HG03135 (cell line): ENCODE measurements at regions not wholly inside any gene's neighbourhood (a gene's known extent, or its start where the extent isn't known, plus 50 kb on each side); places are given as distances from the start of the nearest gene placed in this dataset.

Experiments
- ATAC-seq: cut with Tn5 transposase; IDR thresholded peaks from one replicate; pipeline ENCODE4 v1.9.1; 2021; ENCODE audit warnings: mild to moderate bottlenecking, moderate library complexity; ENCODE audit not compliant: unreplicated experiment

DNA sequence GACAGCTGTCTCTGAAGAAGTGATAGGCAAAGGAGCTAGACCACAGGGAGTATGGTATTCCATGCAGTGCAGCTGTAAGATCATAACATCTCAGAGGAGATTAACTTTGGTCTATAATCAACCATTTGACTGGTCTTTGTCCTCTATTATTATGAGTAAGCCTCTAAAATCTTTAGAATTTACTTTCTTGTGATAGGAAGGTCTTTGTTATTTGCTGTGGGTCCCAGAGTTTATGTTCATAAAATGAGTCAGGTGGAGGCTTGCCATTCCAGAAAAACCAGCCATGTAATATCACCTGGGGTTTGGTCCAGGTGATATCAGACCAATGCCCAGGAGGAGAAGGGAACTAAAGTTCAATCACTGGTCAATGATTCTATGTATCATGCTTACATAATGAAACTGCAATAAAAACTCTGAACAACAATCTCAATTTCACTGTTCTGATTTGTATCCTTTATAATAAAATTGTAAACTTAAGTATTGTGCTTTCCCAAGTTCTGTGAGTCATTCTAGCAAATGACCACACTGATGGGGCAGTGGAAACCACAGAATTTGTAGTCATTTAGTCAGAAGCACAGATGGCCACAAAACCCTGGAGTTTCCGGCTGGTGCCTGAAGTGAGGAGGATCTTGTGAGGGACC, 239.6 kb upstream of the TRAM1L1 start:
- no peak for ATAC-seq

DNA sequence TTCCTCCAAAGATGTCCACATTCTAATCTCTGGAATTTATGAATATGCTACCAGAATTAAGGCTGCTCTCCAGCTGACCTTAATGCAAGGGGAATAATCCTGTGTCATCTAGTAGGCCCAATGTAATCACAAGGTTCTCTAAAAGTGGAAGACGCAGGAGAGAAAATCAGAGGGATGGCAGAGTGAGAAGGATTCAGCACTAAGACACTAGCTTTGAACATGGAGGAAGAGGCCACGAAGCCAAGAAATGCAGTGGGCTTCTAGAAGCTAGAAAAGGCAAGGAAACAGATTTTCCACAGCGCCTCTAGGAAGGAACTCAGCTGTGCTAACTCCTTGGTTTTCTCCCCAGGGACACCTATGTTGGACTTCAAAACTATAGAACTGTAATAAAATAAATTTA, 240.7 kb upstream of the TRAM1L1 start:
- ATAC-seq = no peak

DNA sequence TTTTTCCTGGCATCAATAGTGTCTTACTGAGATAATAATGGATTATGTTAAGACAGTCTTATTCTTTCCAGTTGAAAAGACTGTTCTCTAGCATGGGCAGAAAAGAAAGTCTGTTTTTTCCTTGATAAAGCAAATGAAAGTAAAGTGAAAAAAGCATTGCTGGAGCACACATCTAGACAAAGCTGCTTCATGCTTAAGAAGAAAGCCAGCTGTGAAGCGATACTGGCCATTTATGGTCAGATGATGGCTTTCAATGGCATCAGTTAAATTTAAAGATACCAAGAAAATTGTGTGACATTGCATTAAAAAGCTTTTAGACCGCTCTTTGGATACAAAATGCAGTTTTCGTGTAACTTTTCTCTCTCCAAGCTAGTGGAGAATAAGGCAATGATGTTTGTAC, 242.1 kb upstream of the TRAM1L1 start:
- ATAC-seq = no peak

DNA sequence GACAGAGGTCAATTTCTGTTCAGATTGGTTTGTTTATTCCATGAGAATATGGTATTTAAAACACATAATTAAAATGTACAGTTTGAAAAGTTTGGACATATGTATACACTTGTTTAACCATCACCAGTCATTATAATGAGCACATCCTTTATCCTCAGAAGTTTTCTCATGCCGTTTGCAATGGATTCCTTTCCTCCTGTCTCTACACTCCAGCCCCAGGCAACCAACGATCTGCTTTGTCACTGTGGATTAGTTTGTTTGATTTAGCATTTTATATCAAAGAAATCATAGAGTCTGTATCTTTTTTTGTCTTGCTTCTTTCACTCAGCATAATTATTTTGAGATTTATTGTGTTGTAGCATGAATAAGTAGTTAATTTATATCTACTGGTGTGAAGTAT, 243.0 kb upstream of the TRAM1L1 start:
- no peak for ATAC-seq

DNA sequence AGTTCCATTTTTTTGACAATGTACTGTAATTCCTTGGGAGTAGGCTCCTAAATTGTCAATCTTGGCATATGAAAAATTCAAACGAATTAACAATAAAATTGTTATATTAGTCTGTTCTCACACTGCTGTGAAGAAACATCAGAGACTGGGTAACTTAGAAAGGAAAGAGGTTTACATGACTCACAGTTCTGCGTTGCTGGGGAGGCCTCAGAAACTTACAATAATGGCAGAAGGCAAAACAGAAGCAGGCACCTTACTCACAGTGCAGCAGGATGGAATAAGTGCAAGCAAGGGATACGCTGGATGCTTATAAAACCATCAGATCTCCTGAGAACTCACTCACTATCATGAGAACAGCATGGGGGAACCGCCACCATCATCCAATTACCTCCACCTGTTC, 246.4 kb upstream of the TRAM1L1 start:
- ATAC-seq = no peak

DNA sequence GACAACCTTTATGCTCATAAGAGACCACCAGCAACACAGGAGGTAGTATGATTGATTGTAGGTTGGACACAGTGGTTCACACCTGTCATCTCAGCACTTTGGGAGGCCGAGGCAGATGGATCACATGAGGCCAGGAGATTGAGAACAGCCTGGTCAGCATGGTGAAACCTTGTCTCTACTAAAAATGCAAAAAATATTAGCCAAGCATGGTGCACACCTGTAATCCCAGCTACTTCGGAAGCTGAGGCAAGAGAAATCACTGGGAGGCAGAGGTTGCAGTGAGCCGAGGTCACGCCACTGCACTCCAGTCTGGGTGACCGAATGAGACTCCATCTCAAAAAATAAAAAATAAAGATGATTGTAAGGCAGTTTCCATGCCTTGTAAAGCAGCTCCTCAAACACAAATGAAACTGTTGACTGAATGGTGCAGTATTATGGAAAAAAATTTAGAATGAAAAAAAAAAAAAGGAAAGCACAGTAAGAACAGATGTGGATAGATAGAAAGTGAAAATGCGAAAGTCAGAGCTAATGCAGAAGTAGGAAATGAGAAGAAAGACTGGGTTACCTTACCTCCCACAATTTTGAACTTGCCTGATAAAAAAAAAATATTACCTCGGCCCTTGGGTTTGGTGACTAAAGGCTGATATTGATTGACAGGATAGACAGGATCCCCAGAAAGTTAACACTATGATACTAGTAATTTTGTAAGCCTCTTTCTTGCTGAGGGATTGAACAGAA, 249.2 kb upstream of the TRAM1L1 start:
- ATAC-seq = no peak

DNA sequence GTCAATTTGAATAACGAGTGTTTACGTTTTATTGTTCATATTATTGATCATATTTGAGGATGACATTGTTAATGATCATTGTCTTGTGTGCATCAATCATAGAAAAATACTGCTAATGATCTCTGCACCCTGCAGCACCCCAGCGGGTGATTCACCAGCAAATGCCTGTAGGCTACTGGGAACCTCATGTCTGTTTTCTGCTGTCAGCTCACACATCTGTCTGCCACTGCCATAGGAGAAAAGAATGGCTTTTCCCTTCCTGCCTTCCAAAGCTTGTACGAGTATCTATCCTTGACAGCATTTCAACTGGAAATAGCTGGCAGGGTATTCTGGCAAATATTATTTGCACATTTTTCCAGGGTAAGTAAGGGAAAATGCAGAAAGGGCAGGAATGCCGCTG, 272.1 kb upstream of the TRAM1L1 start:
- no peak for ATAC-seq

DNA sequence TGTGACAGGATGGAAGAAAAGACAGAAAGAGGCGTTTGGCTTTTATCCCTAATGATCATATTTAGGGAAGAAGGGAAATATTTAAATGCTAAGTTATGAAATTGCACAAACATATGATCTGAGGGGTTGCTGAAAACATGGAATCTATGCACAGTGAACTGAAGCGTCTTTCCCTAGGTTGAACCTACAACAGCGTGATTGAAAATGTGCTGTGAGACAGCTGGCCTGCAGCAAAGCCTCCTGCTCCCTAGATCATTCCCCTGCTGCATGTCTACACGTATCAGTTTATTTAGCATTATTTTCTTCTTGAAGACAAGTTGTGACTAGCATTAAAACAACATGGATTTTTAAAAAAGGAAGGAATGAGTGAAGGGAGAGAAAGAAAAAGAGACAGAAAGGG, 272.5 kb upstream of the TRAM1L1 start:
- ATAC-seq = no peak

DNA sequence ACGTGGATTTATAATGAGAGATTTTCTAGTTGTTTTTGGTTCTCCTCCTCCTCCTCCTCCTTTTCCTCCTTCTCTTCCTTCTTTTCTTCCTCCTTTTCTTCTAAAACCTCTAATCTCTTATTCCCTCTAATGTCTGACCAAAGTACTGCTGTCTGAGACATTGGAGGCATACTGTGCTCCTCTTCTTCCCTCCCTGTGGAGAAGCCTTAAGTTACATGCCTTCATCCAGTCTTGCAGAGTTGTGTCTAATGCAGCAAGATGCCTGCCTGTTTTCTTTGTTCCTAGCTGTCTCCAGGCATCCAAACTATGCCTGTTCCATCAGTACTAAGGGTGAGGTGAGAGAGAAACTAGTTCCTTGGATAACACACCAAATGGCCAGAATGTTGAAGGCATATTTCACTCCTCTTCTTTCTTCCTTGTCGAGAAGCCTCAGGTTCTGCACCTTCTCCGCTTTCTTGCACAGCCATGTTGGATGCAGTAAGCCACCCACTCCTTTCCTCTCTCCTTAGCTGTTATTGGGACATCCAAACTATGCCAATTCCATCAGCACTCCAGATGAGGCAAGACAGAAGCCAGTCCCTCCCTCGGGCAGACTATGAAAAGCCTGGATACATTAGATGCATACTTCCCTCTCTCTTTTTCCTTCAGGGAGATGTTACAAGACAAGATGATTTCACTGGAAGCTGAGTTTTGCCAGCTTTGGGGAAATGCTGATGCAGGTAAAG, 285.7 kb upstream of the TRAM1L1 start:
- no peak for ATAC-seq

DNA sequence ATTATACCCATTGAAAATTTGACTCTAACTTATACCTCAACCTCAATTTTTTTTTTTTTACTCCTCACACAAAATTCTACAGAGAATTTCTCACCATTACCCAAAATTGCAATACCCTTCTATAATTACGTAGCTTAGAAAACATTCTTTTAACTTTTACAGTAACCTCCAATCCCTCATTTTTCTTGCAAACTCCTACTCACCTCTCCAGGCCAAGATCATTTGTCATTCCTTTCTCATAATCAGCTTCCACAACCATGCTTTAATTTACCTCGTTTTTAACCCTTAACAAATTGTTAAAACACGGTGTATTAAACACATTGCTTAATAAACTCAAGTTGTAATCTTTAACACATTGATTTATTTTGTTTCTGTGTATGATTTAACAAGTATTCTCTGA, 289.7 kb upstream of the TRAM1L1 start:
- no peak for ATAC-seq

DNA sequence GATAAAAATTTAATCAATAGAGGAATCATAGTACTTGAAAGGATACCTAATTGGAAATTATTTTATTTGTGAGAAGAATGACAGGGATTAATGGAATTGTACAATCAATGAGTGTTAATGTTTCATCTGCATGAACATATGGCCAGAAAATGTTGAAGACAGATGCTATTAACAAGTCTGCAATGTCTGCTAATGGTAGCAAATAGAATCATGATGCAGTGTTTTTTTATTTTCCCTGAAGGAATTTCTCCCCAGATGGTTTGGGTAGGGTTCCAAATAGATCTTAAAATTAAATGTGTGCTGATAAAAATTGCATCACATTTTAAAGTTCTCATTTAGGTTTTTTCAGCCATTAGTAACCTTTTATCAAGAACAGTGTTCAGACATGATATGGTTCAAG, 291.3 kb upstream of the TRAM1L1 start:
- ATAC-seq = no peak

DNA sequence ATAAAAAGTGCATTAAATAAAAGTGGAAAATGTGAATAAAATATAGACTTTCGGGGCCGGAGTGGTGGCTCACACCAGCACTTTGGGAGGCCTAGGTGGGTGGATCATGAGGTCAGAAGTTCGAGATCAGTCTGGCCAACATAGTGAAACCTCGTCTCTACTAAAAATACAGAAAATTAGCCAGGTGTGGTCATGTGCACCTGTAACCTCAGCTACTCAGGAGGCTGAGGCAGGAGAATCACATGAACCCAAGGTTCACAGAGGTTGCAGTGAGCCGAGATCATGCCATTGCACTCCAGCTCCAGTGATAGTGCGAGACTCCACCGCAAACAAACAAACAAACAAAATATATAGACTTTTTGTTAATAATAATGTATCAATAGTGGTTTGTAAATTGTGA, 293.6 kb upstream of the TRAM1L1 start:
- ATAC-seq = no peak

DNA sequence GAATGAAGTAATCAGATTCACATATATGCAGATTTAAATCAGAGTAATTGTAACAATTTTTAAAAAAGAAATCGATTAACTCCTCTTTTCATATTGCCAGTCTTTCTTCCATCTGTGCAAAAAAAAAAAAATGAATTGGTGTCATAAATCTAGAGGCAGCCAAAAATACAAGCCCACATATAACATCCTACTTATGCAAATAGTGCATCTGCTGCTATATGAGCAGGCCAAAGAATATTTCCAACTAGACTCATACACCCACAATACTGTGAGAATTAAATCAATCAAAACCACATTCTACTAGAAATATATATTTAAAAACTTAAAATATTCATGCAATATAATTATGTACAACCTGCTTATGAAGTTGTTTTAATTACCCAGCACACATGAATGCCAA, 298.1 kb upstream of the TRAM1L1 start:
- ATAC-seq = no peak

DNA sequence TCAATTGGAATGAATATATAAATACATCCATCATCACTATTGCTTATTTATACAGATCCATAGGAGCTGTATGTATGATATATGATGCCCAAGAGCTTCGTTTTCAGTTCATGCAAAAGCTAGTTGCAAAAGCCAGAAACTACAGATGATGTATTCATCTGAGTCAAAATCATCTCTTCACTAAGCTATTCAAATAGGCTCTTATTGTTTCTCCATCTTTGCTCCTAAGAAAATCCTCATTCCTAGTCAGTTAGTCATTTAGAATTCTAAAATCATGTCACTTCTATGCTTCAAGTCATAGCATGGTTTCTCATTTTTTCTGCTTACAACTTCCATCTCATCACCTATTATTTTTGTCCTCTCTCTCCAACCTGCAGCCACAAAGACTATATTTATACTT, 300.1 kb upstream of the TRAM1L1 start:
- no peak for ATAC-seq

DNA sequence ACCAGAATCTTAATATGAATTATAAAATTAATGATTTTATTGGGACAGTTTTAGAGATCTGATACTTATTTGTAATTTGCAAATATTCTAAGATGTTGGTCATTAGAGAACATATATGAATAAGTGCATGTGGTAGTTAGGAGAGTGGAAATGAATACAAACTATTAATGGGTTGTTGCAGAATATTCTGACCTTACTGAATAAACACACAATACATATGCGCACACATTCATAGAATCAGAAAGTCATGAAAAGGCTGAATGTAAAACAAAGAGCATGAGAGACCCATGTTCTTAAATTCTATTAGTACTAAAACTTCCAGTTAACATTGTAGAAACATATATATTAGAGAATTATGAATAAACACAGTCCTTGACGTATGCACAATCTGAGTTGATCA, 301.7 kb upstream of the TRAM1L1 start:
- ATAC-seq = no peak

DNA sequence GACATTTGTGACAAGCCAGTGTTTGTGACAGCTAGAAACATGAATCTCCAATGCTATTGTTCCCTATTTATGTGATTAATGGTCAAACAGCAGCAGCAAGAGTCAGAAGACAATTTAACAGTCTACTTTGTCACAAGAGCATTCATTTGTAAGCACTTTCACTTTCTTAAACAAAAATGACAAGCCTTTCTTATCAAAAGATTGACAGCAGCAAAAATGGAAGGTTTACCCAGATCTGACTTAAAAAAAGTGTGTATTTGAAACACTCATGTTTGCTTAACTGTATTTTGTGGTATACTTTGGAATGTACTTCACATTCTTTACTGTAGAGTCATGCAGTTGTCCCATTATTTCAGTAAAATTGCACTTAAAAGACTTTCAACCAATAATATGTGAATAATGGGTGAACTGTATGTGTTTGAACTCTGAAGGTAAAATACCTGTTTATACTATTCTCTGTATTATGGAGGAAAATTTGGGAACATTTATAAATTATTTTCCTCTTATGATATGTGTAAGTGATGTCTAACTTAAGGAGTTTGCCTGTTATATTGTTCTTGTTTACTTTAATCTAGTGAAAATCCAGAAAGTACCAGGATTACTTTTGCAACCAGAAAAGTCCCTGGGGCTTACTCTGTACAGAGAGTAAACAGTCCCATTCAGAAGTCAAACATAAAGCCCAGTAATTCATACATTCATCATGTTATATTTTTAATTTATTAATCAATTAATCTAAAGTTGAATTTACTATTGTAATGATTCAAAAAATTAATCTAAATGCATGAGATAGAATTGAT, 314.9 kb upstream of the TRAM1L1 start:
- no peak for ATAC-seq

DNA sequence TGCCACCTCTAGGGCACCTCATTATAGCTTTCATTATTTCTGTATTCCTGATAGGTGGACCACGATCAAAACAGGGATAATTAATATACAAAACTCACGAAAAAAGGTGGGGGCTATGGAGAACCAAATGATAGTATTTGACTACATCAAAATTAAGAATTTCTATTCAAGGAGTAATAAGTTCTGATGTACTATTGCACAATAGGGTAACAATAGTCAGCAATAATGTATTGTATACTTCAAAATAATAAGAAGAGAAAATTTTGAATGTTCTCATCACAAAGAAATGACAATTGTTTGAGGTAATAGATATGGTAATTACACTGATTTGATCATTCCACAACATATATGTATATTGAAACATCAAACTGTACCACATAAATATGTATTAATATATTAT, 327.3 kb upstream of the TRAM1L1 start:
- no peak for ATAC-seq

DNA sequence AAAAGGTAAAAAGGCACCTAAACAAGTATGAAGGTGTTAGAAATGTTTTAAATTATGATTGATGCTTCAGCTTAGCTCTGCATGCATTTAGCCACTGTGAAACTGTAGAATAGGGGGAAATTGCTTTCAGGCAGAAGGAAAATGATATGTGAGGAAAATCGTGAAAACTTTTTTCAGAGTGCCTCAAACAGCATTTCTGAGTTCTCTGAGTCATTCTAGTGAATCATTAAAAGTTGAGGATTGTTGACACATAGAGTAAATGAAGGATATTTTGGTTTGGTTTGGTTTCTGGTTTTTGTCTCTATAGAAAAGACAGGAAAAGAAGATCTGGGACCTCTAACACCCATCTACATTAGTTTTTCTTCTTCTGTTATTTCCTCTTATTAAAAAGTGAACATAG, 332.5 kb upstream of the TRAM1L1 start:
- no peak for ATAC-seq

DNA sequence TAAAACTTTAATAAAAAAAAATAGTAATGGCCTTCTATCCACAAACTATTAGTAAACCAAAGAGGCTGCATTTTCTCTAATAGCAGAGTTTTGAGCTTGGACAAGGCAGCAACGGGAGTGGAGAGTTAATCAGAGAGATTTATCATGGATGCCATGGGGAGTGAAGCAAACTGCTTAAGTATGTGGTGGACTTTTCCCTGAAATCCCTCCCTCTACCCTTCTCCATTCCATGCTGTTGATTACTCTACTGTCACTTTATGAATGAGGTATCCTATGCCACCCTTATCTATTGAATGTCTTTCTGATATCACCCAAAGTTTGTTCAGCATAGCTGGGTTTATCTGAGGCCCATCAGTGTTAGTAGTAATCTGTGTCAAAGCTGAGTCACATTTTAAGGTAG, 335.6 kb upstream of the TRAM1L1 start:
- ATAC-seq = no peak

DNA sequence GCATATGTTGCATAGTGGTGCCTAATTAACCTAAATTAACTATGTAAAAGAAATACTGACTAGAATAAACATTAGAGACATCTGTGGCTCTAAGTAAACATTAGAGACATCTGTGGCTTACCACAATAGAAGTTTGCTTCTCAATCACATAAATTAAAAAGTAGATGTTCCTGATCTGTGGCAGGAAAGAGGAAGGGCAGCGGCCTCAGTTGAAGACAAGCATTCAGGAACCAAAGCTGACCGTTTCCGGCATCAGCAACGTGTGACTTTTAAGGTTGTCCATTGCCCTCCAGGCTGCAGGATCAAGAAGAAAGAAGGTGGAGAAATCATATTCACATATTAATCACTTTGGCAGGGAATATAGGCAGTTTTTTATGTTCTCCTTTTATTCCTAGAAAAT, 336.3 kb upstream of the TRAM1L1 start:
- no peak for ATAC-seq

DNA sequence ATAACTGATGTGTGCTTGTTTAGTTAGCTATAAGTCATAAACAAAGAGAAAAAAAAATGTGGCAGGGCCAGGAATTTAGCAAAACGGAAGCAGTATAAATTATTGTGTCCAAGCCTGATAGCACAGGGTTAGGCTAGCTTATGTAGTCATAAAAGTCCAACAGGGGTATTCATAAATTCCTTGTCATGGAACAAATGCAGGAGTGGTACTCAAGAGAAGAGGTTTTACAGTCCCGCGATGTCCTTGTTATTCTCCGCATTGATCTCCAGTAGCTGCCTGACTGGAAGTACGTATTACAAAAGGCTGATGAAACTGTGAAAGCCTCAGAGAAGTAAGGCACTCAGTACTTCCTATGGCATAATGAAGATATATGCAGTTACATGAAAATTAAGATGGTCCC, 336.9 kb upstream of the TRAM1L1 start:
- ATAC-seq = no peak

DNA sequence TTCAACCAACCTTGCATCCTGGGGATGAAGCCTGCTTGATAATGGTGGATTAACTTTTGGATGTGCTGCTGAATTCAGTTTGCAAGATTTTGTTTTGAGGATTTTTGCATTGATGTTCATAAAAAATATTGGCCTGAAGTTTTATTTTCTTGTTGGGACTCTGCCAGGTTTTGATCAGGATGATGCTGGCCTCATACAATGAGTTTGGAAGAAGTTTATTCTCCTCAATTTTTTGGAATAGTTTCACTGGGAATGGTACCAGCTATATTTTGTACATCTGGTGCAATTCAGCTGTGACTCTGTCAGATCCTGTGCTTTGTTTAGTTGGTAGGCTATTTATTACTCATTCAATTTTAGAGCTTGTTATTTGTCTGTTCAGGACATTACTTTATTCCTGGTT, 340.3 kb upstream of the TRAM1L1 start:
- ATAC-seq = no peak
